ENCODE measurements at regions not wholly inside any gene's neighbourhood (a gene's known extent, or its start where the extent isn't known, plus 50 kb on each side); places are given as distances from the start of the nearest gene placed in this dataset.

DNA sequence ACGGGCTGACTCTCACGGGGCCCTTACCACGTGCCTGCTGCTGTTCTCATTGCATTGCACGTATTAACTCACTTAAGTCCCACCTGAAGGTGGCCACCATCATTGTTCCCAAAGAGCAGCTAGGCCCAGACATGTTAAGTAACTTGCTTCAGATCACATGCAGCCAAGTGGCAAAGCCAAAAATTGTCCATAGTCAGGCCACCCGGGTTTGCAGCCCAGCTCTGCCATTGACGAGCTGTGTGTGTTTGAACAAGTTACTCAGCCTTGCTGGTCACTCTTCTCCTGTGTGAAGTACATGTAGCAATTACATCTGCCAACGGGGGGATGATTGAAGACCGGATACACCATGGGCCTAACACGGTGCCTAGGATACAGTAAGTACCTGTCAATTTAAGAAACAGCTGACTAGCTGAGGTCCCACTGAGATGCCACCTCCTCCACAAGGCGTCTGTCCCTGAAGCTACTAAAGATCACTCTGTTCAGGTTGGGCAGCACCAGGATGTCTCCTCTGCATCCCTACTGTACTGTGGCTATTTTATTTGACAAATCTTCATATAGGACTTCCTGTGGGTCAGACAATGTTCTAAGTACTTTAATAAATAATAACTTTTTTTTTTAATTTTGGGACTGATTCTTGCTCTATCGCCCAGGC, 154.2 kb upstream of the MYCN start:
- Histone ChIP-seq H3K36me3 (no peaks in the 10 kb centered on the region), H3K27me3 (no peaks in the 10 kb centered on the region), H3K4me1 (no peaks in the 10 kb centered on the region), H3K27ac (no peak overlapping the region), H3K9me3 (no peaks in the 10 kb centered on the region), H3K4me3 (no peak overlapping the region)
- no peak for TF ChIP-seq CTCF (IDR thresholded peaks at IDR 0.05)
- no peak for TF ChIP-seq POLR2A (IDR thresholded peaks at IDR 0.05)
- no peak for DNase-seq

- Histone ChIP-seq H3K27ac (no peak overlapping the region), H3K9me3 (no peaks in the 10 kb centered on the region), H3K4me3 (no peak overlapping the region), H3K36me3 (no peaks in the 10 kb centered on the region), H3K27me3 (no peaks in the 10 kb centered on the region), H3K4me1 (no peaks in the 10 kb centered on the region)
- DNase-seq: no peak
- no peak for TF ChIP-seq CTCF (IDR thresholded peaks at IDR 0.05)
- no peak for TF ChIP-seq POLR2A (IDR thresholded peaks at IDR 0.05)
Observed at GRCh38 chr2:15786901-15787300, 153.4 kb upstream of the MYCN start.

DNA sequence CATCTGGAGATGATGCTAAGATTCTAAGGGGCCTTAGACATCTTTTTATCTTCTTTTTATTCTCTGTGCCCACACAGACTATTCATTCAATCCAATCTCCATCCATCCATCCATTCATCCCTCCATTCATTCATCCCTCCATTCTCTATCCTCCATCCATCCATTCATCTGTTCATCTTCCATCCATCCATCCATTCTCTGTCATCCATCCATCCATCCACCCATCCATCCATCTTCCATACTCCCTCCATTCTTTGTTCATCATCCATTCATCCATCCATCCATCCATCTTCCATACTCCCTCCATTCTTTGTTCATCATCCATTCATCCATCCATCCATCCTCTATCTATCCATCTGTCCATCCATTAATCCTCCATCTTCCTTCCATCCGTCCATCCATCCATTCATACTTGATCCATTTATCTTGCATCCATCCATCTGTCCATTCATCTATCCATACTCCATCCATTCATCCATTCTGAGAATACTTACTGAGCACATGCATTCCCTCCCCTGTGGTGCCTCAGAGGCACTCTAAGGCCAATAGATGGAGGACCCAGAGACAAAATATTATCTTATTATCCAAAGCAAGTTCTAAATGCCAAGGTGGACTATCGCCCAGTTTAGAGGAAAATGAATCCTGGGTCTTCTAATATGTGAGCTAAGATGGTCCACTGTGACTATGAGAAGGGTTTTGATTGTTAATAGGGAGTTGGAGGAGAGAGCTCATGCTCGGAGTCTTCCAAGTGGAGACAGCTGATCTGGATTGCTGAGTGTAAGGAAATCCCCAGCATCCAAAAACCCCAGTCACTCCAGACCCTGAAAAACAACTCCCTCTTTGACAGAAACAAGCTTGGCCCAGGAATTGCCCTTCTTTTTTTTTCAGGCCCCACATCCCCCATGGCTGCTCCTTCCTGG, 152.6 kb upstream of the MYCN start:
- Histone ChIP-seq H3K9me3 (no peaks in the 10 kb centered on the region), H3K4me1 (no peaks in the 10 kb centered on the region), H3K4me3 (no peak overlapping the region), H3K27ac (no peak overlapping the region), H3K36me3 (no peaks in the 10 kb centered on the region), H3K27me3 (no peaks in the 10 kb centered on the region)
- no peak for TF ChIP-seq POLR2A (IDR thresholded peaks at IDR 0.05)
- no peak for TF ChIP-seq CTCF (IDR thresholded peaks at IDR 0.05)
- DNase-seq: no peak

DNA sequence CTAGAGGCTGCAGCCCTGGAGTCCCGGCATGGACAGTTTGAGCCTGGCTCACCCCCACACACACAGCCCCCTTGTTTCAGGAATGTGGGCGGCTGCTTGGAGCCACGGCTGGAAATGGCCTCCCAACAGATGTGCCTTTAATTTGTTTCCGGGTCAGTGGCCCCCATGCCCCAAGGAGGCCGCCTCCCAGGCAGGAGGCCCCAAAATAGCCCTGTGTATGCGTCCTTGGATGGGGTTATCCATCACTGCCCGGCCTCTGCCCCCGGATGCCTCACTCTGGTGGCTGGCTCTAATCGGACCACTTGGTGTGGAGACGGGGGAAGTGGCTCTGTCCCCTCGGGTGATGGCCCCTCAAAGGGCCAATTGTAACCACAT, 151.9 kb upstream of the MYCN start:
- no peaks in the 10 kb centered on the region for H3K36me3 ChIP-seq

GRCh38 chr2:15788830-15789229, 151.5 kb upstream of the MYCN start:
- H3K36me3 ChIP-seq: no peaks in the 10 kb centered on the region
- H3K4me1 ChIP-seq: no peaks in the 10 kb centered on the region
- no peak overlapping the region for H3K27ac ChIP-seq
- no peak for DNase-seq
- no peaks in the 10 kb centered on the region for H3K9me3 ChIP-seq
- no peak overlapping the region for H3K4me3 ChIP-seq
- no peaks in the 10 kb centered on the region for H3K27me3 ChIP-seq
- TF ChIP-seq POLR2A (IDR thresholded peaks at IDR 0.05) (no peak), CTCF (IDR thresholded peaks at IDR 0.05) (no peak)

More for the DNA sequence above, 151.9 kb upstream of the MYCN start:
- Histone ChIP-seq H3K9me3 (no peaks in the 10 kb centered on the region), H3K4me1 (no peaks in the 10 kb centered on the region), H3K4me3 (no peak overlapping the region), H3K27ac (no peak overlapping the region), H3K27me3 (no peaks in the 10 kb centered on the region)
- no peak for TF ChIP-seq CTCF (IDR thresholded peaks at IDR 0.05)
- TF ChIP-seq POLR2A (IDR thresholded peaks at IDR 0.05): no peak
- no peak for DNase-seq

Data from Peyer's patch (tissue), 4 donors.